NT2/D1 (cell line): ENCODE measurements at regions not wholly inside any gene's neighbourhood (a gene's known extent, or its start where the extent isn't known, plus 50 kb on each side); places are given as distances from the start of the nearest gene placed in this dataset.

ENCODE experiments used
- SUZ12 ChIP-seq: IDR thresholded peaks from 2 replicates; pipeline ENCODE4 v1.6.1; 2011; ENCODE audit not compliant: insufficient read length, insufficient read depth; ENCODE audit errors: extremely low read depth
- YY1 ChIP-seq: IDR thresholded peaks from 2 replicates; pipeline ENCODE4 v1.6.1; 2011; ENCODE audit not compliant: insufficient read length, insufficient read depth
- ZNF274 ChIP-seq: IDR thresholded peaks from 2 replicates; pipeline ENCODE4 v1.6.1; 2011; ENCODE audit warnings: mild to moderate bottlenecking, low read depth, low read length

DNA sequence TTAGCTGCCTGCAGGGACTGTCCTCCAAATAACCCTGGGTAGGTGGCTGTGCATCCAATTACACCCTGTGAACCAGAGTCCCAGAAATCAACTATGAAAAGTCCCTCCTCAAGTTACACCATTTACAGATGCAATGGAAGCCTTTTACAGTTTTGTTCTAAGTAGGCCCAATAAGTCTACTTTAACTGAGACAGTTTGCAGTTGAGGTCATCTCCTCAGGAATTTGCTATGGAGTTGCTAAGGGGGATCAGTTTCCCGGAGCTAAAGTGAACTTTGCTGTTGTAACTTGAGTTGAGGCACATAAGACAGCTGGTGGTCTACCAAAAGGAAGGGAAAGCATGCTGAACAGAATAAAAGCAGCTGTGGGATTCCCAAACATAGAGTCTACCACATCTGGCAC, 121.6 kb upstream of the STK26 start:
- TF ChIP-seq YY1 = no peak
- no peak for TF ChIP-seq ZNF274
- TF ChIP-seq SUZ12 = no peak
